H1 (cell line): ENCODE measurements at regions not wholly inside any gene's neighbourhood (a gene's known extent, or its start where the extent isn't known, plus 50 kb on each side); places are given as distances from the start of the nearest gene placed in this dataset.

Experiments
- CTCF ChIA-PET: fragments of 300-600 bp; sonication (Branson Sonifier 250); formaldehyde crosslinking; loops from one replicate; lab custom pipeline; 2021; ENCODE audit not compliant: partially characterized antibody; lab: Charles Lee
- POLR2A ChIA-PET: fragments of 300-600 bp; sonication (Branson Sonifier 250); formaldehyde crosslinking; loops from one replicate; lab custom pipeline; 2021; ENCODE audit warnings: inconsistent platforms; ENCODE audit not compliant: partially characterized antibody; lab: Charles Lee
- DNase-seq, 2 experiments: peaks; one replicate each; pipeline versions ENCODE4 v3.0.0 to v3.0.0-alpha.2; 2010 to 2022; ENCODE audit warnings: low spot score in 2 of 2, low read depth in 1 of 2, mixed read lengths in 1 of 2
- FAIRE-seq: peaks from 2 replicates; lab custom pipeline; 2011; peaks lifted over from hg19 to GRCh38; lab: Jason Lieb, UNC
- H2AFZ ChIP-seq: 2 replicates; pipeline ENCODE4 v1.8.1; 2012; ENCODE audit warnings: low read length, inconsistent platforms
- H2AK5ac ChIP-seq: 2 replicates; pipeline ENCODE4 v1.6.1; 2013; ENCODE audit warnings: low read depth, low read length
- H2BK120ac ChIP-seq: replicated peaks from 2 replicates; pipeline ENCODE3; 2013; ENCODE audit warnings: low read depth, low read length, inconsistent platforms
- H2BK12ac ChIP-seq: 2 replicates; pipeline ENCODE4 v1.6.1; 2013; ENCODE audit warnings: low read depth, low read length
- H2BK15ac ChIP-seq: 2 replicates; pipeline ENCODE4 v1.6.1; 2013; ENCODE audit warnings: low read length
- H2BK20ac ChIP-seq: 2 replicates; pipeline ENCODE4 v1.6.1; 2013; ENCODE audit warnings: low read length
- H2BK5ac ChIP-seq: 2 replicates; pipeline ENCODE4 v1.6.1; 2013; ENCODE audit warnings: low read depth, low read length
- H3K14ac ChIP-seq: 2 replicates; pipeline ENCODE4 v1.6.1; 2013; ENCODE audit warnings: inconsistent platforms; ENCODE audit not compliant: insufficient read length
- H3K18ac ChIP-seq: 2 replicates; pipeline ENCODE4 v1.6.1; 2013; ENCODE audit warnings: low read length; ENCODE audit errors: extremely low read depth
- H3K23ac ChIP-seq: 2 replicates; pipeline ENCODE4 v1.6.1; 2013; ENCODE audit warnings: inconsistent platforms; ENCODE audit not compliant: insufficient read length
- H3K23me2 ChIP-seq: 2 replicates; pipeline ENCODE4 v1.6.1; 2013; ENCODE audit warnings: low read depth, low read length
- H3K27ac ChIP-seq: 2 replicates; pipeline ENCODE4 v1.6.1; 2011; ENCODE audit warnings: low read depth, low read length, inconsistent platforms
- H3K27me3 ChIP-seq, 4 experiments: replicated peaks in 1 of 4; 1 replicate in 1 of 4; 2 replicates in 3 of 4; pipeline versions ENCODE4 v1.6.1 to v1.8.1; 2011 to 2013; ENCODE audit warnings: low read length in 3 of 4, mild to moderate bottlenecking in 3 of 4, inconsistent platforms in 2 of 4, mixed read lengths in 2 of 4, moderate library complexity in 1 of 4; ENCODE audit not compliant: control insufficient read depth in 3 of 4, insufficient read depth in 3 of 4; ENCODE audit errors: extremely low read depth in 1 of 4
- H3K36me3 ChIP-seq, 4 experiments: 2 replicates each; pipeline versions ENCODE4 v1.6.1 to v1.8.1; 2011 to 2013; ENCODE audit warnings: mild to moderate bottlenecking in 4 of 4, low read length in 3 of 4, moderate library complexity in 2 of 4, control low read depth in 1 of 4, inconsistent platforms in 1 of 4; ENCODE audit not compliant: insufficient read depth in 4 of 4, control insufficient read depth in 2 of 4
- H3K4ac ChIP-seq: replicated peaks from 2 replicates; pipeline ENCODE3; 2013; ENCODE audit warnings: low read length, low read depth, mixed read lengths, inconsistent platforms; ENCODE audit not compliant: insufficient read length
- H3K4me1 ChIP-seq, 4 experiments: replicated peaks in 1 of 4; 1 replicate in 1 of 4; 2 replicates in 3 of 4; pipeline versions ENCODE4 v1.6.1 to v1.8.1; 2011 to 2013; ENCODE audit warnings: low read length in 3 of 4, inconsistent platforms in 2 of 4, mixed read lengths in 1 of 4; ENCODE audit not compliant: insufficient read depth in 4 of 4, control insufficient read depth in 3 of 4
- H3K4me2 ChIP-seq, 2 experiments: 2 replicates each; pipeline versions ENCODE4 v1.6.1 to v1.8.1; 2011 to 2013; ENCODE audit warnings: low read depth in 2 of 2, low read length in 2 of 2, control low read depth in 1 of 2, inconsistent platforms in 1 of 2, mild to moderate bottlenecking in 1 of 2; ENCODE audit not compliant: insufficient read depth in 1 of 2
- H3K4me3 ChIP-seq, 4 experiments: fragments of 200-600, 300-600 bp in 1 of 4; sonication (generic), shearing (Covaris generic), sonication (Bioruptor Twin) in 1 of 4; 2 replicates each; pipeline versions ENCODE4 v1.5.1 to v1.8.1; 2011 to 2016; ENCODE audit warnings: low read length in 4 of 4, low read depth in 3 of 4, control low read depth in 2 of 4, inconsistent platforms in 2 of 4, mild to moderate bottlenecking in 2 of 4, mixed read lengths in 1 of 4, moderate library complexity in 1 of 4; ENCODE audit not compliant: insufficient read depth in 2 of 4; ENCODE audit errors: extremely low read depth in 1 of 4
- H3K56ac ChIP-seq: replicated peaks from 2 replicates; pipeline ENCODE3; 2013; ENCODE audit warnings: low read depth, mild to moderate bottlenecking, mixed read lengths, low read length, inconsistent platforms; ENCODE audit not compliant: insufficient read length
- H3K79me1 ChIP-seq: 2 replicates; pipeline ENCODE4 v1.6.1; 2013; ENCODE audit warnings: low read depth, low read length, control low read depth
- H3K79me2 ChIP-seq, 2 experiments: 2 replicates each; pipeline versions ENCODE4 v1.6.1 to v1.8.1; 2012 to 2013; ENCODE audit warnings: low read length in 2 of 2, mild to moderate bottlenecking in 2 of 2, inconsistent platforms in 1 of 2; ENCODE audit not compliant: insufficient read depth in 2 of 2, control insufficient read depth in 1 of 2
- H3K9ac ChIP-seq, 4 experiments: replicated peaks in 1 of 4; 1 replicate in 1 of 4; 2 replicates in 3 of 4; pipeline versions ENCODE4 v1.6.1 to v1.8.1; 2011 to 2013; ENCODE audit warnings: low read depth in 3 of 4, low read length in 3 of 4, control low read depth in 2 of 4, mild to moderate bottlenecking in 2 of 4, moderate library complexity in 2 of 4, inconsistent platforms in 1 of 4; ENCODE audit errors: extremely low read depth in 1 of 4
- H3K9me3 ChIP-seq, 2 experiments: 2 replicates each; pipeline versions ENCODE4 v1.6.1 to v1.8.1; 2012 to 2013; ENCODE audit warnings: mild to moderate bottlenecking in 2 of 2, moderate library complexity in 2 of 2, control low read depth in 1 of 2, inconsistent platforms in 1 of 2, low read depth in 1 of 2, low read length in 1 of 2, mixed read lengths in 1 of 2; ENCODE audit not compliant: insufficient read depth in 2 of 2
- H4K20me1 ChIP-seq, 2 experiments: replicated peaks in 1 of 2; 2 replicates each; pipeline versions ENCODE3 to v1.8.1; 2011 to 2013; ENCODE audit warnings: inconsistent platforms in 2 of 2, low read length in 2 of 2, mild to moderate bottlenecking in 1 of 2; ENCODE audit not compliant: insufficient read depth in 2 of 2, control insufficient read depth in 1 of 2
- H4K5ac ChIP-seq: 2 replicates; pipeline ENCODE4 v1.6.1; 2013; ENCODE audit warnings: low read length, low read depth, mixed read lengths, inconsistent platforms; ENCODE audit not compliant: insufficient read length
- H4K8ac ChIP-seq: 2 replicates; pipeline ENCODE4 v1.8.0; 2013; ENCODE audit warnings: mild to moderate bottlenecking, moderate library complexity, low read length, inconsistent platforms; ENCODE audit not compliant: insufficient read depth; ENCODE audit errors: extremely low read depth
- H4K91ac ChIP-seq: replicated peaks from 2 replicates; pipeline ENCODE3; 2013; ENCODE audit warnings: low read length, mixed read lengths, inconsistent platforms; ENCODE audit not compliant: insufficient read length
- TBP ChIP-seq: IDR thresholded peaks from 2 replicates; pipeline ENCODE4 v1.6.1; 2011; ENCODE audit warnings: low read depth, low read length, improper control_type of control experiment
- WGBS, 2 experiments: shearing (Covaris generic) in 1 of 2; methylation state at CpG; one replicate each; pipeline versions ENCODE4 v1.1.6 to v1.1.7; 2013 to 2015; ENCODE audit warnings: low lambda C conversion rate in 2 of 2, mixed read lengths in 2 of 2, inconsistent platforms in 1 of 2, low coverage in 1 of 2, missing lambda C conversion rate in 1 of 2; ENCODE audit not compliant: insufficient replicate concordance in 2 of 2, insufficient coverage in 1 of 2, insufficient read length in 1 of 2; ENCODE audit errors: extremely low coverage in 1 of 2, missing lambda C conversion rate in 1 of 2; 5-methylcytosine and 5-hydroxymethylcytosine counted together

GRCh38 chr18:57210716-57211411 lies 64.0 kb downstream of the BOD1L2 start:
- Histone ChIP-seq H3K36me3 (no peaks in the 10 kb centered on the region), H3K4me2 (peak overlapping the region; percentile 59 to 77; a peak in 2 of 4 replicates), H2AK5ac (no peak overlapping the region), H4K20me1 (no peaks in the 10 kb centered on the region), H3K9ac (no peak overlapping the region), H4K8ac (no peak overlapping the region), H3K14ac (no peak overlapping the region), H3K23me2 (peaks cover 7% of the 10 kb centered on the region), H3K18ac (peak overlapping the region; percentile 65; the same call in 1 of the 2 replicates), H3K23ac (no peak overlapping the region), H3K4ac (no peak overlapping the region), H2AFZ (no peak overlapping the region), H4K5ac (no peak overlapping the region), H3K27me3 (peaks cover 0 to 3% (median 0%) of the 10 kb centered on the region in 4 experiments; a peak in 2 of 7 replicates), H2BK120ac (peak overlapping the region; percentile 15), H3K56ac (no peak overlapping the region), H3K79me2 (no peaks in the 10 kb centered on the region), H3K27ac (no peak overlapping the region), H3K4me3 (no peak overlapping the region; a peak in 1 of 8 replicates), H2BK5ac (0 out of 2 replicates have a peak overlapping the region, but pooled peaks have one; percentile 50), H3K9me3 (no peaks in the 10 kb centered on the region), H2BK20ac (0 out of 2 replicates have a peak overlapping the region, but pooled peaks have one; percentile 56), H2BK15ac (peak overlapping the region; percentile 25; the same call in 1 of the 2 replicates), H3K79me1 (no peaks in the 10 kb centered on the region), H2BK12ac (0 out of 2 replicates have a peak overlapping the region, but pooled peaks have one; percentile 53), H4K91ac (no peak overlapping the region), H3K4me1 (peaks cover 10 to 21% (median 16%) of the 10 kb centered on the region in 4 experiments; a peak in 6 of 7 replicates)
- CTCF ChIA-PET = no interaction called here
- FAIRE-seq (no peak), DNase-seq (no peak)
- WGBS, 2 experiments = 85% methylated on average over 1 of the region's 1 CpG; no CpG with 5 or more reads in 1 of the 2 experiments
- POLR2A ChIA-PET = no interaction called here
- TF ChIP-seq TBP = no peak
